ENCODE measurements at regions not wholly inside any gene's neighbourhood (a gene's known extent, or its start where the extent isn't known, plus 50 kb on each side); places are given as distances from the start of the nearest gene placed in this dataset.
A peak's percentile ranks its signal among the peaks of the same experiment; 100 is the strongest.
"Not testable (repeated sequence)": the region's sequence is repeated elsewhere in the genome, so short reads cannot be mapped to it uniquely, and the experiment has no call there.

DNA sequence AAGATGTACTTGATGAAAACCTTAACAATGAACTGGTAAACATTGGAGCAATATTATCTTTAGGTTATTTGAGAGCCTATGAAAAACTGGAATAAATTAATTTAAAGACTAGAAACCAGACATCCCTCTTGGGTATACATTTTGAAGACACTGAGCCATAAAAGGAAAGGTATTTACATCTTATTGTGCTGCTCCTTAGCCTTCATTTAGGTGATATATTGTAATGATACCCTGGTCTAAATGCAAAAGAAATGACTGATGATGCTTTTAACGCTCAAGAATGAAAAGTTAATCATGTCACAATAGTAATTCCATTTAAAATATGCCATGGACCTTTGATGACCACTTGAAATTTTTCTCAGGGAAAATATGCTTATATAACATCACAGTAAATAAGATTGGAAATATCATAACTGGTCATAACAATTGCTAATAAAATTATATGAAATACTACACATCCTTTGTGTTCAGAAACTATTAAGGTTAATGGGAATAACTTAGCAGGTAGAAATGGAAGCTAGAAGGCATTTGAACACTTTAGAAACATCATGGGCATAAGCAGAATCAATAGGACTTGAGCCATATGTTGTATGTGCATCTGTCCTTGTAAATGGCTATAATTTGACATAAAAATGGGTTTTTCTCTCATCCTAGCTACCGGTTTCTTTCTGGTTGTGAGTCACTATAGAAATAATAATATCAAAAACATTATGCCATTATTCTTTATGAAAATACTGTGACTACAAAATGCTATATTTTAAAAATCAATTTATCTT, 979.7 kb downstream of the RAPGEF2 start:
- DNase-seq (ENCODE audit: low spot score): no peak

DNA sequence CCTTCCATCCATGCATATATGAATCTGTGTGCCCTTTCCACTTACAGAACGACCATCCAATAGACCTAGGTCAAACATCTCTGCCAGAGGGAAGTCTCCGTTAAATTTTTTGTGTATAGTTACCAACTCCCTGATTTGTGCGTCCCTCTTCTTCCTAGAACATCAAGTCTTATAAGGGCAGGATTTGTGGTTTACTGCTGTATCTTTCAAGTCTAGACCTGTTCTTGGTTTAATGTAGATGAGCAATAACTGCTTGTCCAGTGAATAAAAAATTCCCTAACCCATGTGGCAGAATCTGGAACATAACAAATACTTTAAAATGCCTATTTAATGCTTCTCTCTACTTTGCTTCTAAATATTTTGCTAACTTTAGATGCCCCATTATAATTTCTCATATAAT, 988.8 kb downstream of the RAPGEF2 start:
- DNase-seq (ENCODE audit: low spot score): no peak

DNA sequence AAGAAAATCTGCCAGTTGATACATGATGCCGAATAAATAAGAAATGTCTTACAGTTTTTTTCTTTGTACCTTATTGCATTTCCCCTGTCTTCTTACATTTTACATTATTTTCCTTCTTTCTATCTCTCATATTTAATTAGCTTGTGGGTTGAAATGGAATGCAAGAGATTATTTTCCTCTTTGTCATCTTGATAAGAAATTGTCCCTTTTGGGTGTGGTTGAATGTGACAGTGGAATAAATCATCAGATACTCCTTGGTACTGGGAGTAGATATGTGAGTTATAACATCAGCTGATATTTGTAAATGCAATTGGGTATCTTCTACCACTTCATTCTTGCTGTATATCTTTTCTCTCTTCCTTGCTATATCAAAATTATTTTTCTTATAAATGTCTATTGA, 997.4 kb downstream of the RAPGEF2 start:
- DNase-seq (ENCODE audit: low spot score): no peak

DNA sequence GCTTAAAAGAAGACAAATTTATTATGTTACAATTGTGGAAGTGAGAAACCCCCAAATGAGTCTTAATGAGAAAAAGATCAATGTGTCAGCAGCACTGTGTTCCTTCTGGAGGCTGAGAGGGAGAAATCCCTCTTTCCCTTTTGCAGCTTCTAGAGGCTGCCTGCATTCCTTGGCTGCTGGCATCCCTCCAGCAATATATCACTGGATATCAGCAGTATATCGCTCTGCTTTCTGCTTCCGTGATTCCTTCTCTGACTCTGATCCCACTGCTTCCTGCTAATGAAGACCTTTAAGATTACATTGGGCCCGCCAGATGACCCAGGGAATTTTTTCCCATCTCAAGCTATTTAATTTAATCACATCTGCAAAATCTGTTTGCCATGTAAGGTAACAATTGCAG, 1008.0 kb downstream of the RAPGEF2 start:
- DNase-seq (ENCODE audit: low spot score): no peak

DNA sequence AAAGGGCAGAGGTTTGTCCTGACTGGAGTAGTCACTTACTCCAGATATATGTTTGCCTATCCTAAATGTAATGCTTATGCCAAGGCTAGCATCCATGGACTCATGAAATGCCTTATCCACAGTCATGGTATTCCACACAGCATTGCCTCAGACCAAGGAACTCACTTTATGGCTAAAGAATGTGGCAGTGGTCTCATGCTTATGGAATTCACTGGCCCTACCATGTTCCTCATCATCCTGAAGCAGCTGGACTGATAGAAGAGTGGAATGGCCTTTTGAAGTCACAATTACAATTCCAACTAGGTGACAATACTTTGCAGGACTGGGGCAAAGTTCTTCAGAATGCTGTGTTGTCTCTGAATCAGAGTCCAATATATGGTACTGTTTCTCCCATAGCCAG, 1014.8 kb downstream of the RAPGEF2 start:
- DNase-seq (ENCODE audit: low spot score): no peak

DNA sequence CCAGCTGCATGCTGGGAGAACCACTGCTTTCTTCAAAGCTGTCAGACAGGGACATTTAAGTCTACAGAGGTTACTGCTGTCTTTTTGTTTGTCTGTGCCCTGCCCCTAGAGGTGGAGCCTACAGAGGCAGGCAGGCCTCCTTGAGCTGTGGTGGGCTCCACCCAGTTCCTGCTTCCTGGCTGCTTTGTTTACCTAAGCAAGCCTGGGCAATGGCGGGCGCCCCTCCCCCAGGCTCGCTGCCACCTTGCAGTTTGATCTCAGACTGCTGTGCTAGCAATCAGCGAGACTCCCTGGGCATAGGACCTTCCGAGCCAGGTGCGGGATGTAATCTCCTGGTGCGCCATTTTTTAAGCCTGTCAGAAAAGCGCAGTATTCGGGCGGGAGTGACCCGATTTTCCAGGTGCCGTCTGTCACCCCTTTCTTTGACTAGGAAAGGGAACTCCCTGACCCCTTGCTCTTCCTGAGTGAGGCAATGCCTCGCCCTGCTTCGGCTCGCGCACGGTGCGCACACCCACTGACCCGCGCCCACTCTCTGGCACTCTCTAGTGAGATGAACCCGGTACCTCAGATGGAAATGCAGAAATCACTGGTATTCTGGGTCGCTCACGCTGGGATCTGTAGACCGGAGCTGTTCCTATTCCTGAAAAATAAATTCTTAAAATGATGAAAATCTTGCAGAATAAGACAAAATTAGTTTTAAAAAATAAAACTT, 1022.9 kb downstream of the RAPGEF2 start:
- not testable (repeated sequence) for DNase-seq (ENCODE audit: low spot score)

DNA sequence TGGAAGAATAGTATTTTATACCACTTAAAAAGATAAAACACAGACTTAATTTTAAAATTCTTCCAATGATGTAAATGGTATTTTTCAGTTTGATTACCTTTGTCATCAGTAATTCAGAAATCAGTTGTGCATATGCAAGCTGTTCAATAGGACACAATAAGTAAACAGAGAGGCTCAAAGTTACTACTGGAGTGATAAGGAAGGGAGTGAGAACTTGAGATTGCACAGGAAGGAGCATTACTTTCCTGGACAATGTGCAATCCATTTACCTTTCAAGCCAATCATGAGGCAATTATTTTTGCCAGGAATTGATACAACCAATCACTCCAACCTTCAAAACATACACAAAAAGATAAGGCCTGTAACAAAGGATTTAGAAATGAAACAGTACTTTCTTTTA, 1024.3 kb downstream of the RAPGEF2 start:
- DNase-seq (ENCODE audit: low spot score): no peak

DNA sequence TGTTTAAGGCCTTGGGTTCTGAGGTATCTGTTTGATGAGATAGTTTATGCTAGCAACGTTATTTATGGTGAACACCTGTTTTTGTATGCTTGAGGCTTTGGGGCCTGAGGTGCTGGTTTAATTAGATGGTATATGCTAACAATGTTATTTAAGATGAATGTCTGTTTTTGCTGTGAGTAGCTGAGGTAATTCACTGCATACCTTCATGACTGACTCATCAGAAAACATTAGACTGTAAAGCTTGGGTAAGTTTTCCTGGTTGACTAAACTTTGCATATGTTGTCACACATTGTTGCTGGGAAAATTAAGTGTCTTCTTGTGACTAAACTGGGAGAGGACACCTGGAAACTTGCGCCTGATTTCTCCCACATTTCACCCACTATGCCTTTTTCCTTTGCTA, 1026.6 kb downstream of the RAPGEF2 start:
- DNase-seq (ENCODE audit: low spot score): no peak

DNA sequence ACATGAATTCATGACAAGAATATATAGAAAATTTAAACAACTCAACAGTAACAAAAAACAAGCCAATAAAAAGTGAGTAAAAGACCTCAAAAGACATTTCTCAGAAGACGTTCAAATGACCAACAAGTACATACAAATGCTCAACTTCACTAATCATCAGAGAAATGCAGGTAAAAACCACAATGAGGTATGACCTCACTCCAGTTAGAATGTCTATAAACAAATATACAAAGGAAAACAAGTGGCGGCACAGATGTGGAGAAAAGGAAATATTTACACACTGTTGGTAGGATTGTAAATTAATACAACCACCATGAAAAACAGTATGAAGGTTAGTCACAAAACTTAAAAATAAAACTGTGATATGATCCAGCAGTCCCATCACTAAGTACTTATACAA, 1033.1 kb downstream of the RAPGEF2 start:
- DNase-seq (ENCODE audit: low spot score): no peak

DNA sequence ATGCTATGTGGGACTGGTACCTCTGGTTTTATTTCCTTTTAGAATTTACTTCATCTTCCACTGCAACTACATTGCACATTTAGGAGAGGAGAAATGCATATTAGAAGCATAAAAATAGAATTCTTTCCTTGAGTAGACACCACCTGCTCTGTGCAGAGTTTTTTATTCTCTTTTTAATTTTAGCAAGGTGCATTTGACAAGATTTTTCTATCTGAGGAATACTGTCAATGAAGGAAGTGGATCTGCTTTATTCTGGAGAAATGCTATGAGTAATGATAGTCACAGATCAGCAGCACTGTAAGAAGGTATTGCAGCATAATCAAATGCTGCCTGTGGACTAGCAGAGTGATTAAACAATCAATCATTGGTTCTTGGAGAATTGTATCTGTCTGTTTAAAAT, 1038.3 kb downstream of the RAPGEF2 start:
- DNase-seq (ENCODE audit: low spot score): peak; percentile 53

DNA sequence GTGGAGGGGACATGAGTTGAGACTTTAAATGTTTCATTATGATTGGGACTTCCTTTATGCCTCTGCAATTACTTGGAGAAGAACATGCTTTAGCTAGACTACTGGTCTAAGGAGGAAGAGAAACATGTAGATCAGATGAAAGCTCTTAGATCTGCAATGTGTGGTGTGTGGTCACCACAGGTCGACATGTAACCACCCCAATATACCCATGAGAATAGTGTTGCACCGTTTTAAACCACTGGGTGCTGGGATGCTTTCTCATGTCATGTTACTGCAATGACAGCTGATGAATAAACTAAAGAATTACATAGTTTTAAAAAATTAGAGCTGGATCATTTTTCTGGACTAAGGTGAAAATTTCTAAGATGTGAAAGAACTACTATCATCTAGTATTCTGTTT, 1039.7 kb downstream of the RAPGEF2 start:
- no peak for DNase-seq (ENCODE audit: low spot score)

DNA sequence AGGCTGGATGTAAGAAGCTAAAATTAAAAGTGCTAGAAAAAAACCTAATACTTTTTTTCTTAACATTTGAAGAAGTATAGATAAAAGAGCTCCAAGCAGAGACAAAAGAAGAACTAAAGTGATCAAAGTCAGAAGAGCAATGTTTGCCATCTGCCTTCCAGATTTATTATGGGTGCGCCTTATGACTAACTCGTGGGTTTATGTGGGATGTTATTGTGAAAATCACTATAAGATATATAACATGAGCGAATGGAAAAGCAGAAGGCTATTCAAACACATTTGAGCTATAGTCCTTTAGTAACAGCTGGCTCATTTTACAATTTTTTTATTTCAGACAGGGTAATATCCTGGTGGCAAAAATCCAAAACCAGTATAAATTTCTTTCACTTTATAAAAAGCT, 1040.7 kb downstream of the RAPGEF2 start:
- DNase-seq (ENCODE audit: low spot score): peak; percentile 16

DNA sequence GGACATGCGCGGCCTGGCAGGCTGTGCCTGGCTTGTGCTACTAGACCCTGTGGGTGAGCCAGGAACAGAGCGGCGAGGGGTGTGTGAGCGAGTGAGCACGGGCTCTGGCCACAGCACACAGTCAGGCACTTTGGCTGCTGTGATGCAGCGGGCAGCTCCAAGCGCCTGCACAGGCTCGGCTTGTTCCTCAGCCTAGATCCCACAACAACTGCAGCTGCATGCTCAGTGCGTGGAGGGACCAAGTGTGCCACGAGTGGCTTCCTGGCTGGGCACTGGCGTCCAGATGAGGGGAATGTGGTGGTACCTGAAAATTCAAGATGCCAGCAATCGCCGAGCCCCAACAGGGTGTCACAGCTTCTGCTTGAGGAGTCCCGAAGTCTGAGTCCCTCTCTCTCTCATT, 1056.6 kb downstream of the RAPGEF2 start:
- DNase-seq (ENCODE audit: low spot score): no peak

DNA sequence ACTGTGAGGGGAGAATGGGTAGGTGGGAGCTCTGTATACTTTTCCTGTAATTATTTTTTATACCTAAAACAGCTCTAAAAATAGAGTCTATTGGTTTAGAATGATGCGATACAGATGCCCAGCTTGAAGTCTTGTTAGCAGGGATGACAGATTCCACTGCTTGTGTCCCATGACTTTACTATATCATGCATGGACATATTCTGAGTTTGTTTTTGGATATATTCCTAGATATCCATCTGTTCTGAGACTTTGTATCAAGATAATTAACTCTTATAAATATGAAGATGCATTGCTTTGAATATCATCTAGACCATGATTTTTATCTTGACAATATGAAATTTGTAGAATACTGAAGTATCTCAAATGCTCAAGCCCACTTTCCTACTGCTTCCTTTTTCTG, 1058.1 kb downstream of the RAPGEF2 start:
- no peak for DNase-seq (ENCODE audit: low spot score)

DNA sequence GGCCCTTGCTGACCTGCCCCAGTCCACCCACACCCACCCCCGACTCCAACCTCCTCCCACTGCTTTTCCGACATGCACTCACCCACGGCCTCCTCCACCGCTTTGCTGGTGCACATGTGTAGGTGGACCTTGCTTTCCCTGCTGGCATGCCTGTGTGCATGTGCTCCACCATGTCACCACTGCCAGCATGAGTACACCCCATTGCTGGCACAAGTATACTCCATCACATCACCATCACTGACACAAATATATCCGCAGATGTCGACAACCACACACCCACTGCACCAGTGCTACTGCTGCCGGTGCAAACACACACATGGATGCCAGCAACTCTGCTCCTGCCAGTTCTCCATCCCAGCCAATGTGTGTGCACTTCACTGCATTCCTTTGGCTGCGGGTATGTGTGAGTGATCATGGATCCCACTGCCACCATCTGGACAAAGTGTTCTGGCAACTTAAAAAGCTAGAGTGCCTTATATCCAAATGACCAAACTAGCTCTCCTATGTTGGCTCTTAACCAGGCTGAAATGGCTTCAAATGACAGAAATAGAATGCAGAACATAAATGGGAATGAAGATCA, 1072.3 kb downstream of the RAPGEF2 start:
- no peak for DNase-seq (ENCODE audit: low spot score)

DNA sequence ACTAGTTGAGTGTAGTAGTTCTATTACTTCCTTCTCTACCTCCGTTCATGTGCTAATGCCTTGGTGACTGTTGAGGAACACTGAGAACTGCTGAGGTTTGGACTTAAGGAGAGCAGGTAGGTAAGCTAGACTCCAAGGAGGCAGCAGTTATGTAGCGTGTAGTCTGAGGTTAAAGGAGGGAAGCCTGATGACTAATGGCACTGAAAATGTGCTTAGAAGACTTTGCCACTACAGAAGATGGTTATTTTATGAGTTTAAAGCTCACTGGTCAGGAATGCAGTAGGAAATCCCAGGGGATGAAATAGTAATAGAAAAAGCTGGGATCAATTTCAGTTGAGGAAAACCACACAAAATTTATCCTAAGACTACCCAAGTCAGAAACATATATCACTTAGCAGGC, 1077.3 kb downstream of the RAPGEF2 start:
- no peak for DNase-seq (ENCODE audit: low spot score)

DNA sequence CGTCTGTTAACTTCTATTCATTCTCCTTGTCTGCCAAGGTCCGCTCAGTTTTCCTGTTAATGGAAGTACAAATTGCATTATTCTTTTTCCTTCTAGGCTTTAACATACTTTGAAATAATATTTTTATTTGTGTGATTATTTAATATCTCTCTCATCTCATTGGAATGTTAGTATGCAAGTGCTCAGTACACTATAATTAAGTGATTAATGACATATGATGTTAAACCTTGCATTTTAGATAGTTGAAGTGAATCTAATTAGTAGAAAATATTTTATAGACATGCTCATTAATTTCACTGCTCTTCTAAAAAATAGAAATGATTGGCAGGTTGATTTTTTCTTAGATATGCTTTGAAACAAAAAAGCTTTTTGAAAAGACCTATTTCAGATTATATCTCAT, 1079.8 kb downstream of the RAPGEF2 start:
- no peak for DNase-seq (ENCODE audit: low spot score)

DNA sequence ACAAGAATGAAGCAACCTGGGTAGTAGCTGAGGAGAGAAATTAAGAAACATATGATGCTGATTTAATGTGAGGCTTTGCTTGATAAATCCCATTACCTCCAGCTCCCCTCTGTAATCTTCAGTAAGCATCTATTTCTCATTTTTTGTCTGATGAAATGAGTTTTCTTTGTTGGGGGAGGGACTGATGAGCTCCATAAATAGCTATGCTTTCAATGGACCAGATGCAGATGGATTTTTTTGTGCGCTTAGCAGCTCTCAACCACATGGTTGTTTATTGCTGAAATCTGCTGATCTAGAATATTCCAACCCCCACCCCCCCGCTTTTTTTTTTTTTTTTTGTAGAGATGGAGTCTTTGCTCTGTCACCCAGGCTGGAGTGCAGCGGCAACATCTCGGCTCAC, 1082.0 kb downstream of the RAPGEF2 start:
- no peak for DNase-seq (ENCODE audit: low spot score)

DNA sequence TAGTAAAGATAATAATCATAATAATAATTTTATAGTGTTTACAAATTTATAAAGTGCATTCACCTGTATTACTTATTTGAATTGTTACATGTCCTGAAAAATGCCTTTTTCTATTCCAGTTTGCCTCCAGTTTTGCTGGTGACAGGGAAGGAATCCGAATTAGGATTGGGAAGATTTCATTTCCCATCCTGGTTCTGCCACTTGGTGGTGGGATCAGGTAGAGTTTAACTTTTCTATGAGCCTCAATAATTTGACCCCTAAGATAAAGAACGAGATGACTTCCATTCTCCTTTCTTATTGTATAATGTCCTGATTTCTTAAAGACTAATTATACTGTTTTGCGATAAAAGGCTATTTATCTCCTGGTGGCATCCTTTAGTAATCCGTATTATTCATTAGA, 1090.9 kb downstream of the RAPGEF2 start:
- no peak for DNase-seq (ENCODE audit: low spot score)

DNA sequence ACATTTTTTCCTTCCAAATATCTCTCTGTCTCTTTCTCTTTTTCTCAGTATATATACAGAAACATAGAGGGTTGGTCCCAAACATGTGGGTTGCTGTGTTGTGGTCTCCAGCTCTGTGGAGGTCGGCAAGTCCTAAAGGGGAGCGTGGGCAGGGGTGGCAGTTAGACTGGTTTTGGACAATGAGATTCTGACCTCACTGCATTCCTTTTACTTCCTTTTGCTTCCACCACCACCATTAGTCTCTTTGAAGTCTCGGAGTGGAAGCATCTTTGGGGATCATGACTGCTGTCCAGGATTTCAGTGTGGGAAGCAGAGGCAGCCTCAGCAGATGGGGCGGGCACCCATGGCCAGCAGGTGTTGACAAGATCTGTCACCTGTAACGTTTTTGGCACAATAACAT, 1091.8 kb downstream of the RAPGEF2 start:
- no peak for DNase-seq (ENCODE audit: low spot score)

DNA sequence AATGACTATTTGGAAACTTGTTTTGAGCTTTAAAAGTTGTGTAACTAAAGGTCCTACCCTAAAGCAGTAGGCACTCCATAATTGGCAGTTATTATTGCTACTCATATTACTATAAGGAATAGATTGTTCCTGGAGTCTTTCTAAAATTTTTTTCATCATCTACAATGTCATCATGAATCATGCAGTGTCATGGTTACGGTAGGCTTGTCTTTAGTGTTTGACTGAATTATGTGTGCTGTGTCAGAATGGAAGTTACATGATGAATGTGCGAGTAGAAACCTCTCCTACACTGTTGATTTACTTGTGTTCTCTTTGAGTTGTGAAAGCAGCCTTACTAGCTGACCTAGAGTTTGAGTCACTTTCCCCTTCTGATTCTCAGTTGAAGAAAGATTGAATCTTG, 1099.9 kb downstream of the RAPGEF2 start:
- DNase-seq (ENCODE audit: low spot score): no peak

DNA sequence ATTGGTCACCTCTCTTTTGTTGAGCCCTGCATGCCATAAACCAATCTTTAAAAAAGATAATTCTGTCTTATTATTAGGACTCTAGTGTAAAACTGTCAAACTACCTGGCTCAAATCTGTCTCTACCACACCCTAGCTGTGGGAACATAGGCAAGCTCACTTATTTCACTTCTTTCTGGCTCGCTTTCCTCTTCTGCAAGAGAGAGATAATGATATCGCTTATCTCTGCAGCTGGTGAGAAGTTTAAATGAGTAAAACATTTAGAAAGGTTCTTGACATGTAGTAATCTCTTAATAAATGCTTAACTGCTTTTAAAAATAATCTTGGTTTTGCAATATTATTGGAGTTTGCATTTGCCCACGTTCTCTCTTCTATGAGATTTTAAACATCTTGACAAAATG, 1109.2 kb downstream of the RAPGEF2 start:
- DNase-seq (ENCODE audit: low spot score): no peak

DNA sequence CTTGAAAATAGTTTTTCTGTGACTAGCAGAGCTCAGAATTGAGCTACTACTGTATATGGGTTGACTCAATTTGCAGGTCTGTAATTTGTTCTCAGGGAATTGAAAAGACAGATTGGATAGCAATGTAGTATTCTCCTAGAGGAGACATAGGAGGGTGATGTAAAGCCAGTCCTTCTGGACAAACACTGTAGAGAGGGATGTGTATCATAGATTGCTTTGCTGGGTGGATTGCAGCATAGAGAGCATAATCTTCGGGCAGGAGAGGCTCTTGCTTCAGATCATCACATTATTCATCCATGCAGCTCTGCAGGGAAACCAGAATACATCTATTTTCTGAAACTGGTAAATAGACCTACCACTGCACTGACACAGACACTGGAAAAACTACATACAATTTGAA, 1110.5 kb downstream of the RAPGEF2 start:
- DNase-seq (ENCODE audit: low spot score): no peak

DNA sequence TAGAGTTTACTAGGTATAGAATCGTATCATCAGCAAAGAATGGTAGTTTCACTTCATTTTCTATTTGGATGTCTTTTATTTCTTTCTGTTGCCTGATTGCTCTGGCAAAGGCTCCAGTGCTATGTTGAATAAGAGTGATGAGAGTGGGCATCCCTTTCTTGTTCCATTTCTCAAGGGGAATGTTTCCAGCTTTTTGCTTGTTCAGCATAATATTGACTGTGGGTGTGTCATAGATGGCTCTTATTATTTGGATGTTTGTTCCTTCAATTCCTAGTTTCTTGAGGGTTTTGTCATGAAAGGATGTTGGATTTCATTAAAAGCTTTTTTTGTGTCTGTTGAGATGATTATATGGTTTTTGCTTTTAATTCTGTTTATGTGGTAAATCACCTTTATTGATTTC, 1114.5 kb downstream of the RAPGEF2 start:
- DNase-seq (ENCODE audit: low spot score): no peak

Measured in putamen (tissue), 1 donor.